ENCODE measurements at regions not wholly inside any gene's neighbourhood (a gene's known extent, or its start where the extent isn't known, plus 50 kb on each side); places are given as distances from the start of the nearest gene placed in this dataset.

DNA sequence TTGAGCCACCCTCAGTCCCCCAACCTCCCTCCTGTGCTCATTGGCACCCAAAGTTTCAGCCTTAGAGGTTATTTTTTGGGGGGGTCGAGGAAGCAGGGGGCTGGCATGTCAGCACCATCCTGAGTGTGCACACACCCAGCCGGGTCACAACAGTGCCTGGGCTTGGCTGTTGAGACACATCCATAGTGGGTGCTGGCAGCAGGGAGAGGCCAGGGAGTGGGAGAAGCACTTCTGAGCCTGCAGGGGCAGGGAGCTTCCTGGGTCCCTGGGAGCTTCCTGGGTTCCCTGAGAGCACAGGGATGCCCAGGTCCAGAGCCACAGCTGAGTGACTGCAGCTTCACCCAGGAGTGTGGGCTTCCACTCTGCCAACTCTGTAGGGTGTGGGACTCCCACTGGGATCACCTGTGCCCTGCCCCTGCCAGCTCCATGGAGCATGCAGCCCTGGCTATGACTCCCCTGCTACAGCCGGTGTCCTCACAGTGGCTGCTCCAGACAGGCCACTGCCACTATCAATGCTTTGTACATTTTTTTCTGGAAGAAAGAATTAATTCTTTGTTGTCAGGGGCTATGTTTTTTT, 240.4 kb downstream of the PTGER3 start:
- 76% methylated on average over 3 of the region's 3 CpGs; no CpG with 5 or more reads in 1 of the 2 experiments for WGBS, 2 experiments (ENCODE audit: extremely low coverage in 1 of 2, insufficient coverage in 1 of 2, insufficient read length in 1 of 2, insufficient replicate concordance in 2 of 2, low coverage in 1 of 2, low lambda C conversion rate in 2 of 2, missing lambda C conversion rate in 1 of 2)
- FAIRE-seq: no peak
- H3K36me3 ChIP-seq (ENCODE audit: control insufficient read depth in 2 of 4, insufficient read depth in 4 of 4, low read length in 3 of 4): no peaks in the 10 kb centered on the region; a peak in 1 of 8 replicates
- H3K79me1 ChIP-seq (ENCODE audit: low read depth, low read length): no peaks in the 10 kb centered on the region
- no peak overlapping the region for H3K9ac ChIP-seq (replicated peaks in 1 of 4; ENCODE audit: extremely low read depth in 1 of 4, low read depth in 3 of 4, low read length in 3 of 4)
- no peak overlapping the region for H3K4me2 ChIP-seq (ENCODE audit: insufficient read depth in 1 of 2, low read depth in 2 of 2, low read length in 2 of 2)
- H3K9me3 ChIP-seq (ENCODE audit: insufficient read depth in 2 of 2, low read depth in 1 of 2, low read length in 1 of 2): no peaks in the 10 kb centered on the region; a peak in 1 of 4 replicates
- H3K14ac ChIP-seq (ENCODE audit: insufficient read length): no peak overlapping the region
- H3K4me3 ChIP-seq (ENCODE audit: extremely low read depth in 1 of 4, insufficient read depth in 2 of 4, low read depth in 3 of 4, low read length in 4 of 4): no peak overlapping the region
- H3K4ac ChIP-seq (replicated peaks; ENCODE audit: insufficient read length, low read depth, low read length): no peak overlapping the region
- H2BK12ac ChIP-seq (ENCODE audit: low read depth, low read length): no peak overlapping the region
- no peak overlapping the region for H2BK15ac ChIP-seq (ENCODE audit: low read length)
- no peak overlapping the region for H4K91ac ChIP-seq (replicated peaks; ENCODE audit: insufficient read length, low read length)
- no peak for DNase-seq (ENCODE audit: low read depth in 1 of 2, low spot score in 2 of 2)
- no peak overlapping the region for H2BK120ac ChIP-seq (replicated peaks; ENCODE audit: low read depth, low read length)
- H2AK5ac ChIP-seq (ENCODE audit: low read depth, low read length): no peak overlapping the region
- no peaks in the 10 kb centered on the region for H4K20me1 ChIP-seq (replicated peaks in 1 of 2; ENCODE audit: control insufficient read depth in 1 of 2, insufficient read depth in 2 of 2, low read length in 2 of 2)
- H3K27ac ChIP-seq (ENCODE audit: low read depth, low read length): no peak overlapping the region
- H2AFZ ChIP-seq (ENCODE audit: low read length): no peak overlapping the region
- no peak overlapping the region for H4K8ac ChIP-seq (ENCODE audit: extremely low read depth, insufficient read depth, low read length)
- H3K18ac ChIP-seq (ENCODE audit: extremely low read depth, low read length): no peak overlapping the region
- no peak overlapping the region for H4K5ac ChIP-seq (ENCODE audit: insufficient read length, low read depth, low read length)
- ChIA-PET CTCF (ENCODE audit: partially characterized antibody) (interaction anchor here (1.4 kb wide), 1 partner anchor 62 kb away, joined by 4 read pairs; no protein-coding TSS in a partner anchor), POLR2A (ENCODE audit: partially characterized antibody) (no interaction called here)
- H3K23ac ChIP-seq (ENCODE audit: insufficient read length): no peak overlapping the region
- H2BK20ac ChIP-seq (ENCODE audit: low read length): no peak overlapping the region
- H2BK5ac ChIP-seq (ENCODE audit: low read depth, low read length): no peak overlapping the region
- no peaks in the 10 kb centered on the region for H3K23me2 ChIP-seq (ENCODE audit: low read depth, low read length)
- H3K4me1 ChIP-seq (replicated peaks in 1 of 4; ENCODE audit: control insufficient read depth in 3 of 4, insufficient read depth in 4 of 4, low read length in 3 of 4): no peaks in the 10 kb centered on the region
- no peaks in the 10 kb centered on the region for H3K27me3 ChIP-seq (replicated peaks in 1 of 4; ENCODE audit: control insufficient read depth in 3 of 4, extremely low read depth in 1 of 4, insufficient read depth in 3 of 4, low read length in 3 of 4)
- no peak overlapping the region for H3K56ac ChIP-seq (replicated peaks; ENCODE audit: insufficient read length, low read depth, low read length)
- H3K79me2 ChIP-seq (ENCODE audit: control insufficient read depth in 1 of 2, insufficient read depth in 2 of 2, low read length in 2 of 2): no peaks in the 10 kb centered on the region
- TF ChIP-seq KDM5A (IDR thresholded peaks at IDR 0.05; ENCODE audit: low read length) (no peak), CEBPB (IDR thresholded peaks at IDR 0.05; ENCODE audit: low read depth, low read length) (no peak), RNF2 (IDR thresholded peaks at IDR 0.05; ENCODE audit: borderline replicate concordance, low read depth, low read length, missing control alignments, poor library complexity, severe bottlenecking) (no peak), SAP30 (IDR thresholded peaks at IDR 0.05; ENCODE audit: insufficient read depth, insufficient replicate concordance, low read length) (no peak), POU5F1 (IDR thresholded peaks at IDR 0.05; ENCODE audit: low read depth, low read length) (no peak), GTF2F1 (IDR thresholded peaks at IDR 0.05; ENCODE audit: borderline replicate concordance, low read depth, low read length) (no peak), JUND (IDR thresholded peaks at IDR 0.05; ENCODE audit: low read length) (no peak), KDM4A (IDR thresholded peaks at IDR 0.05; ENCODE audit: low read depth, low read length, severe bottlenecking) (no peak), CHD2 (IDR thresholded peaks at IDR 0.05; ENCODE audit: low read length) (no peak)
- TF ChIP-seq, protein P1, sequence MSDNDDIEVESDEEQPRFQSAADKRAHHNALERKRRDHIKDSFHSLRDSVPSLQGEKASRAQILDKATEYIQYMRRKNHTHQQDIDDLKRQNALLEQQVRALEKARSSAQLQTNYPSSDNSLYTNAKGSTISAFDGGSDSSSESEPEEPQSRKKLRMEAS (IDR thresholded peaks at IDR 0.05): no peak
